Middle frontal gyrus (tissue), 1 donor: ENCODE measurements at regions not wholly inside any gene's neighbourhood (a gene's known extent, or its start where the extent isn't known, plus 50 kb on each side); places are given as distances from the start of the nearest gene placed in this dataset.

Source experiments
- DNase-seq: peaks from one replicate; pipeline ENCODE4 v3.0.0-alpha.2; 2015; ENCODE audit warnings: low spot score; ENCODE audit errors: extremely low spot score

- DNase-seq, result no peak
Measured at GRCh38 chr21:24897883-24898282, 709.4 kb downstream of the MRPL39 start.

DNA sequence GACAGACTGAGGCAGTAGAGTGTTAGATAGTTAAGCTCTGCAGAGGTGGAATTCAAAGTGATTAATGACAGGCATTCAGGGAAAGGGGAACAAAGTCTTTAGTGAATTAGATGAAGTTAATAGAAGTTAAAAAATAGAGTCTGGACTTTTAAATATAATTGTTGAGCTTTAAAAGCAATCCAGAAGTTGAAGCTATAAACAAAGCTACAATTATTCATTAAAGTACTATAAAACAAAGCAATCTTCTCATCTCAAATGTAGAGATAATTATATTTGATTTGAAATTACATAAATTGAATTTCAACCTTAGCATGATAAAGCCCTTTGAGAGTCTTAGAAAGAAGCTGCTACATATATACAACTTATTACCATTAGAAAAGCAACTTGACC lies 710.6 kb downstream of the MRPL39 start:
- DNase-seq, result no peak

- no peak for DNase-seq
Measured at GRCh38 chr21:24895885-24896734, 711.2 kb downstream of the MRPL39 start.

DNA sequence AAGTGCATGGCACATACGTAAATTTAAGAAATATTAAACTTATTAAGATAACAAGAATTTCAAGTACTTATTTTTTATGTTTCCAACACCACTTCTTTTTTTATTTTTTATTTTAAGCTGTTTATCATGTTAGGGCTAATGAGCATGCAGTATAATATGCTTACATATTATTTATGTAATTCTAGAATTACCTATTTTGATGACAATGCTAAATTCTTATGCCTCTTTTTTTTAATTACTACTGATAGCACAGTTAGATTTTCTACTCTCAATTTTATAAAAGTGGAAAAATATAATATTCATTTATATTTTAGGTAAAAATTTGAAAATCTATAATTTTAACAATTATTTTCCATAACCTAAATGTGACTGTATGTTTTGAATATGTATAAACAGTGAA lies 713.0 kb downstream of the MRPL39 start:
- no peak for DNase-seq

DNA sequence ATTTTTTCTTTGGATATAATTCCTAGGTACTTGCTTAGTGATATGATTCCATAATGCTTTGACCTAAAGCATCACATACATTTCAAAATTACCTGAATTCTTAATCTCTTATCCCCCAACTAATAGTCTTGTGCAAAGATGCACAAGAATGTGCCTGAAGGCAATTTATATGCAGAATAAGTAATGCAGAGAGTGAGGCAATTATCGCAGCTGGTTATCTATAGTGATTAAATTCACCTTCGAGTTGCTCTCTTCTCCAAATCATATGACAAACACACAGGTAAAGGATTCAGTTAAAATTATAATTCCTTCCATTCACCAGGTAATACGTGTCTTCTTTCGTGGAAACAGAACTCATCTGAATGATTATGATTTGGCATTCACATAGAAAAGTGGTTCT lies 717.3 kb downstream of the MRPL39 start:
- no peak for DNase-seq

- DNase-seq, result no peak
Measured at GRCh38 chr21:24881506-24881905, 725.8 kb downstream of the MRPL39 start.

DNA sequence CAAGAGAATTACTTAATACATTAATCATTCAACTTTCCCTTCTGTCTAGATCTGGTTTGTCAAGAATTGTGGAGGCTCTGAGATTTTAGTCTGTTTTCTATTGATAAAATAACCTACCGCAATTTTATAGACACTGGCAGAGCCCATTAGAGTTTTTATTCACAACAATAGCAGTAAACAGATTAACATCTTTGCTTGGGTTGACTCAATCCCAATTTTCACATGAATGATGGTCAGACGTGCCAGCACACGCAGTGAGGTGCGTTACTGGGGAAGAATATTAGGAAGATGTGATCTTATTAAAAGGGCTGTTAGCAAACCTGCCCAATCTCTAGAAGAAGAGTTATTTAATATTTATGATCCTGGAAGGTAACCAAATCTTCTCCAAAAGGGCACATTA lies 736.6 kb downstream of the MRPL39 start:
- DNase-seq, result no peak

DNA sequence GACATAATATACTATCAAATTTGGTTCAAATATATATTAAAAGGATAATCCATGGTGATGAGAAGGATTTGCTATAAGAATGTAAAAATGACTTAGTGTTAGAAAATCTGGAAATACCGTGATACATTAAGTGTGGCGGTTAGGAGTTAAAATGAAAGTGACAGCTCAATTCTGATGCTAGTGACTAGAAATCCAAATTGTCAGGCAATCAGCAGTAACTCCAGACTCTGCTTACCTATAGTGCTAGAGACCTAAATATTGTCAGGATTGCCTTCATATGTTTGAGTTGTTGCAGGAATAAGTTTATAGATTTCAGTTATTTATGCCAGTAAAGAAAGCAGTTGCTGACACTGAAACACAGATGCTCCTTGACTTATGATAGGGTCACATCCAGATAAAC lies 737.4 kb downstream of the MRPL39 start:
- DNase-seq, result no peak

GRCh38 chr21:24868117-24868516 lies 739.2 kb downstream of the MRPL39 start:
- DNase-seq, result no peak

DNA sequence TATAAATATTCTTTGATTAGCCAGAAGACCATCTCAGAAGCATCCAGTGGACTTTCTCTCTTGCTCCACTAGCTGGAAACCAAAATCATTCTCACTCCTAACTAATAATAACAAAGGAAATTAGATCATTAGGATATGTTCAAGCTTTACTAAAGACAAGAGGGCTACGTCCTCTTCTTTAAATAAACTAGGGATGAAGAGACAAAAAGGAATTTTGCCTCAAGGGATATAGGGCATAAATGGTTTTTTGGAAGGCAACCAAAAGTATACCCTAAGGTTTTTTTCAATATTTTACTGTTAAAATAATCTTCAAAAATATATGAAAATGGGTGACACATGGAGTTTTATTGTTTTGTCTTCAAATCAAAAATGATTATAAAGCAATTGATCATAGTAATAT lies 745.8 kb downstream of the MRPL39 start:
- no peak for DNase-seq

DNA sequence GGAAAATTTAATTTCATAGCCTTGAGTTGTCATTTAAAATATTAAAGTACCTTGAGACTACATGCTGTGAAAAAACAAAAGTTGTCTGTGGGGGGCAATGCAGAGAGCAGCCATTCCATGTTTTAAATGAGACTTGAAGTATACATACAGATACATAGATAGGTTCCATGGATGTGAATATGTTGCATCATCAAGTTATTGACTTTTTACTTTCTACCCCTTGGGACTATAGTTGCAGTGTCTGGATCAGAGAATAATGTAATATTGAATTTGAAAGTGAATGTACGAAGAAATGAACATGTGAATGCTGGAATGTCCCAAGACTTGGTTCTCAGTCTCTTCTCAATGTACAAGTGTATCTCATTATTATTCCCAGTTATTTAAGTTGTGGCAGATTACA lies 751.0 kb downstream of the MRPL39 start:
- DNase-seq, result no peak

DNA sequence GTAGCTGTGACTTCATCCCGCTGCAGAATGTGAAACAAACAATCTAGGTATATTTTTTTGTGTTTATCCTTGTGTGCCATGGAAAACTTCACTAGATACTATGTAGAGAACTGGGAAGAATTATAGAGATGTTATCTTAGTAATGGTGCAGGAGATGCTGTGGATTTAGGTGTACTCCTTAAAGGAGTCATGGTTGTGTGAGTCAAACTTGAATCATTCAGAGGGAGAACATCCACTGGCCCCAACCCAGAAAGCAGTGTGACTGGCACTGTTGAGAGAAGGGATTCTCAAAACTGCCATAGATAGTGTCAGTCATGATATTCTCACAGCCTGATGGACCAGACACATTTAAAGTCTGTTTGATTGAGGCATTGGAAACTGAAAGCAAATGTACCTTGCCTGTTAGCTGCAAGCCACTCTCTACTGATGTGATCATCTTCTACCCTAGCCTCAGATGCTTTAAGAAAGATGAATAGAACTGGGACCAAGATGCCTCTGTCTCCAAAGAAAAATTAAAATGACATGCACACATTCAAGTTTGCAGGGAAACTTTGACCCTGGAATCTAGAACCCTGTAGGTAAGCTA lies 754.6 kb downstream of the MRPL39 start:
- no peak for DNase-seq

- DNase-seq, result no peak
Measured at GRCh38 chr21:24850121-24850520, 757.2 kb downstream of the MRPL39 start.

DNA sequence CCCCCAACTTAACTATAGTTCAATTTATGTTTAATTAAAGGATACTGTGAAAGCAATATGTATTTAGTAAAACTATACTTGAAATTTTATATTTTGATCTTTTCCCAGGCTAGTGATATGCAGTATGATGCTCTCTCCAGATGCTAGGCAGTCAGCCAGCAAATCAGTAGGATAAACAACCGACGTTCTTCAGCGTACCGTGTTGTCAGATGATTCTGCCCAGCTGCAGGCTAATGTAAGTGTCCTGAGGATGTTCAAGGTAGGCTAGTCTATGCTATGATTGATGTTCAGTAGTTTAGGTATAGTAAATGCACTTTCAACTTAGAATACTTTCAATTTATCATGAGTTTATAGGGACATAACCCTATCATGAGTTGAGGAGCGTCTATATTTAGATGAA lies 762.6 kb downstream of the MRPL39 start:
- DNase-seq, result no peak

GRCh38 chr21:24840287-24840686 lies 767.0 kb downstream of the MRPL39 start:
- no peak for DNase-seq

- no peak for DNase-seq
Measured at GRCh38 chr21:24832961-24833360, 774.3 kb downstream of the MRPL39 start.

DNA sequence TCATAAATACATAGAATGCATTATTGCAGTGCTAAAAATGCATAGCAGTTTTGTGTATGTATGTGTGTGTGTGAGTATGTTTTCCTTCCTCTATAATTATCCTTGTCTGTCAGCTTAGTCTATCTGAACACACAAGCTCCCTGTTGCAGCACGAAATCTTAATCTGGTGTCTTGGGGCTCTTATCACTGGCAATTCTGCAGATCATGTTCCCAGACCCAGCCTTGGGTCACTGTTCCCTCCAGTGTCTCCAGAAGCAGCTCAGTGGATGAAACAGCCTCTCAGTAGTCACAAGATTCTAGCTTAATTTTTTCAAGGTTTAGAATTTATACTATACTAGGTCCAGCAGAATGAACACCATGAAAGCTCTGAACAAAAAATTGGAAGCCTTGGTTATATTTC lies 777.9 kb downstream of the MRPL39 start:
- DNase-seq, result no peak

DNA sequence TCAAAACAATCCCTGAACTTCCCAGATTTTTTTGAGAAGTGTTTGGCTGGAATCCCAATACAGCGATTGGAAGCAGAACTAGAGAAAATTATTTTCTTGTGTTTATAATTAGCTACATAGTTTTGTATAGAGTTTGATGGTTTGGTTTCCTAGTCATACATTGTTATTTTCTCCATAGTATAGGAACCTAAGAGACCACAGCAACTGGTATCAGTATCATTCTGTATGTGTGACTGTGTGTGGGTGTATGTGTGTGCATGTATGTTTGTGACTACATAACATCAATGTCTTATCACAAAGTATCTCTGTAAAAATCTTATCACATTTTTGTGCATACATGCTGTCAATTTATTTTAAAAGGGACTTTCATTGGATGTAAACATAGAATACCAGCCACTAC lies 780.5 kb downstream of the MRPL39 start:
- no peak for DNase-seq

DNA sequence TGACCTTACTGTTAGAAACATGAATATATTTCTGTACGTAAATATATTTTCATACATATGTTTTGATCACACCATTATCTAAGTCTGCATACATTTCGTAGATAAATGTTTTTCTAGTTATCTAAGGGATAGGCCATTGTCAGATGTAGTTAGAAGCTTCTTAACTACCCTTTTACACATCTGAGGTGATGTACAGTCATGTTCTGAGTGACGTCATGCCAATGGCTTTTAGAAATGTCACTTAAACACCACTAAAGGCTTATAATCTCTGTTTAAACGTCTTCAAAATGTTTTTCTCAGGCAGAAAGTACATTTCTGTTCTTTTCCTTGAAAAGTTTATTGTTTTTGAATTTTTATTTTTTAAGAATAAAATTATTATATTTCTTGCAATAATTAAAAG lies 781.9 kb downstream of the MRPL39 start:
- DNase-seq, result no peak

DNA sequence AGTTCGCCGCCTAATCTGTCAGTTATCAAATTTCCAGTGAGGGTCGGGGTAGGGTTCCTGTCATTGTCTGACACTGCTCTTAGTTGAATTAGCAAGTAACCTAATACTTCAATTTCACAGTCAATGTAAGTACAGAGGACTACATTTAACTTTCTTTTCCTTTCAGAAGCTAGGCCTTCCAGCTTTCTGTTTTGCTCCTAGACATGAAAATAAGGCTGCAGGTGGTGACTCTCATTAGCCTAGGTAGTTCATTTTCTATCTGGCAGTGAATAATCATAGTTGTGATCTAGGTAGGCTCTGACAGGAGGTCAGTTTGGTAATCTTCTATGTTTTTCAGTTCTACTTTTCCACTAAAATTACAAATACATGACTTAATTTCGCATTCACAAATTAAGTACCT lies 783.1 kb downstream of the MRPL39 start:
- DNase-seq, result no peak

DNA sequence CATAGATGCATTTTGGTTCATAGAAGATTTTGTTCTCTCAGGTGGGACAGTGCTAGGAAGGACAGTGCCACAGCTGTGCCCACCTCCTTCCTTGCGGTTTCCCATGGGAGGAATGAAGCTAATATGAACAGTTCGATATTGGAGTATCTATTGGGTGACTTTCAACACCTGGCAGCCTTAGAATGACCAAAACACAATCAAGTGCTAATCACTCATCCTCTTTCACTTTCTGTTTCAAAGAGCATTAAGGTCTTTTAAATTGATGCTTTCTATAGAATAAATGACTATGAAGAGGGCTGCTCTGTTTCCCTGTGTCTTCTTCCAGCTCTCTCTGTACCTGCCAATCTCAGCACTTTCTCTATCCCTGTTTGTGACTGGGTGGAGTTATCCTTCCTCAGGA lies 784.0 kb downstream of the MRPL39 start:
- no peak for DNase-seq

DNA sequence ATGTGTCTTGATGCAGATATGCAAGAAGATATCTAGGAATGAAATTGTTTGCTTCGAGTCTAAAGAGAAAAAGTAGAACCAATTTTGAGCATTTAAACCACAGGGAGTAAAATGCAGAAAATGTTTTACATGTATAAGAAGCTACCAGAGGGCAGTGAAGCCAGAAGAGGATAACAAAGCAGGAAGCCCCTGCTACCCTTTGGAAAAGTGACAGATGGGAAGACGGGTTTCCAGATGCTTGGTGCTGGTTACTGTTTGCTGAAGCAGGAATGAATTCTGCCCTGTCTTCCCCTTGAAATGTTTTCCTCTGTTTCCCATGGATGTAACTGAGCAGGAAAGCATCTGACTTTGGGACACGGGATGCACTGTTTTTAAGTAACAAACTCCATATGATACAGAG lies 822.2 kb downstream of the MRPL39 start:
- DNase-seq, result no peak

- DNase-seq, result no peak
Measured at GRCh38 chr21:24781146-24781545, 826.1 kb downstream of the MRPL39 start.
